ENCODE measurements at regions not wholly inside any gene's neighbourhood (a gene's known extent, or its start where the extent isn't known, plus 50 kb on each side); places are given as distances from the start of the nearest gene placed in this dataset.

DNA sequence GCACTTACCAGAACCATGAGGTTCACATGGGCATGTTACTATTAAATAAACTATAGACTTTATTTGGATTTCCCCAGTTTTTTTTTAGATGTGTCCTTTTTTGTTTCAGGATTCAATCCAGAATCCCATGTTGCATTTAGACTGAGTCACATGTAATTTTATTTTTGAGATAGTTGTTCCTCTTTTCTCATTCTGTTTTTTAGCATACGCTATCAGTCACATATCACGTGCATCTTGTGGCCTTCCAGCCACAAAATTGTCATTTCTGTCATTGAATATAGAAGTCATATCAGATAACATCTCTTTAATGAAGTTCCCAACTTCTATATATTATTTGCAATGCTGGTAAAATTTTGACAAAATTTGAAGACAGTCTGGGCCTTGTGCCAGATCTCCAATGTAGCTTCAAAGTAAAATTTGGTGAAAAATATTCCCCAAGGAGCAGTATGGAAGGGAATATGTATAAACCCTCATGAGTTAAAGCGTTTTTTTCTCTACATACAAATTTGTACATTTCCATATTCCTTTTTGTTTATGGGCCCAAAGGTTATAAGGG, 132.3 kb upstream of the MKI67 start:
- H3K9ac ChIP-seq (ENCODE audit: insufficient read depth in 1 of 2, low read length in 2 of 2), result no peak overlapping the region
- H3K9me3 ChIP-seq (ENCODE audit: control insufficient read depth in 4 of 4, insufficient read depth in 3 of 4, low read length in 3 of 4), result peaks cover 0 to 12% (median 0%) of the 10 kb centered on the region in 4 donors
- no peak overlapping the region for H3K4me3 ChIP-seq
- ATAC-seq (ENCODE audit: insufficient read depth, low FRiP score) (no peak), DNase-seq (peak in 2 of 3 donors; percentile 31 to 63)
- H3K27ac ChIP-seq (ENCODE audit: low read depth in 1 of 2, low read length in 1 of 2), result no peak overlapping the region
- TF ChIP-seq, protein P1, sequence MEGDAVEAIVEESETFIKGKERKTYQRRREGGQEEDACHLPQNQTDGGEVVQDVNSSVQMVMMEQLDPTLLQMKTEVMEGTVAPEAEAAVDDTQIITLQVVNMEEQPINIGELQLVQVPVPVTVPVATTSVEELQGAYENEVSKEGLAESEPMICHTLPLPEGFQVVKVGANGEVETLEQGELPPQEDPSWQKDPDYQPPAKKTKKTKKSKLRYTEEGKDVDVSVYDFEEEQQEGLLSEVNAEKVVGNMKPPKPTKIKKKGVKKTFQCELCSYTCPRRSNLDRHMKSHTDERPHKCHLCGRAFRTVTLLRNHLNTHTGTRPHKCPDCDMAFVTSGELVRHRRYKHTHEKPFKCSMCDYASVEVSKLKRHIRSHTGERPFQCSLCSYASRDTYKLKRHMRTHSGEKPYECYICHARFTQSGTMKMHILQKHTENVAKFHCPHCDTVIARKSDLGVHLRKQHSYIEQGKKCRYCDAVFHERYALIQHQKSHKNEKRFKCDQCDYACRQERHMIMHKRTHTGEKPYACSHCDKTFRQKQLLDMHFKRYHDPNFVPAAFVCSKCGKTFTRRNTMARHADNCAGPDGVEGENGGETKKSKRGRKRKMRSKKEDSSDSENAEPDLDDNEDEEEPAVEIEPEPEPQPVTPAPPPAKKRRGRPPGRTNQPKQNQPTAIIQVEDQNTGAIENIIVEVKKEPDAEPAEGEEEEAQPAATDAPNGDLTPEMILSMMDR (IDR thresholded peaks at IDR 0.05; ENCODE audit: control extremely low read depth, extremely low read depth), result no peak
- peaks cover 0 to 5% (median 5%) of the 10 kb centered on the region in 3 donors for H3K27me3 ChIP-seq (ENCODE audit: control insufficient read depth in 3 of 3, insufficient read depth in 3 of 3, low read length in 2 of 3)
- 41 to 66% methylated on average over 3 of the region's 3 CpGs for WGBS, 2 donors
- H3K36me3 ChIP-seq (ENCODE audit: control insufficient read depth in 4 of 4, insufficient read depth in 4 of 4, low read length in 4 of 4), result no peaks in the 10 kb centered on the region
- H3K4me1 ChIP-seq (ENCODE audit: control insufficient read depth in 5 of 5, insufficient read depth in 5 of 5, low read length in 5 of 5), result no peaks in the 10 kb centered on the region

DNA sequence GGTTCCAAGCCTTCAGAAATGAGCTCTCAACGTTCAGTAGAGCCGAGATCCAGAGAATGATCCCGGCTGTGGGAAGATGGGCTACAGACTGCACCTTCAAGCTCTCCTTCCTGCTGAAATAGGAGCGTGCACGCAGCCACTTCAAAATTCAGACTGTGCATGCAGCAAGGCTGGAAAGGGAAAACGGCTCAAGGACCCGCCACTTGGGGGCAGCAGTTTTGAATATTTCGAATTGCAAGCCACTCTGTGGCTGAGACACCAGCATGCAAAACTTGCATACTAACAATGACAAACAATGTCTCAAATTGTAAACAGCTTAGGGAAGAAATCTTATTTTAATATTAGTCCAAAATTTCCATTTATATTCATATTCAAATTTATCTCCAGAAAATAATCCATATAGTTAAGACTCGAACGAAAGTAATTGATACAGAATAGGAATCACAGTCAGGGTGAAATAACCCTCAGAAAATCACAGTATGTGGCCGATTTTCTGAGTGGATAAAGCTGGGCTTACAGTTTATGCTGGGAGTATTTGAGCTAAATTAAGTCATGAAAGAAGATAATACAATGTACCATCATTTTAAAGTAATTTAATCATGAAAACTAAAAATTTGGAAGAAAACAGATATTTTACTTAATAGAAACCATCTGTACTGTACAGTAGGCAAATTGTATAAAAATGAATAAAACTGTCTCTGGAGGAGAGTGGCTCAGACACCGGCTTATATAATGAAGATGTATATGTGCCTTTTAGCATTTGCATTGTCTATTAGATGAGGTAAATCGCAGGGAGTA, 137.9 kb upstream of the MKI67 start:
- peaks cover 0 to 38% (median 27%) of the 10 kb centered on the region in 3 donors for H3K27me3 ChIP-seq (ENCODE audit: control insufficient read depth in 3 of 3, insufficient read depth in 3 of 3, low read length in 2 of 3)
- DNase-seq (peak; percentile 69 to 80 (median 74)), ATAC-seq (ENCODE audit: insufficient read depth, low FRiP score) (no peak)
- TF ChIP-seq, protein P1 (IDR thresholded peaks at IDR 0.05; ENCODE audit: control extremely low read depth, extremely low read depth), result peak; percentile 20
- no peaks in the 10 kb centered on the region for H3K4me1 ChIP-seq (ENCODE audit: control insufficient read depth in 5 of 5, insufficient read depth in 5 of 5, low read length in 5 of 5)
- no peak overlapping the region for H3K27ac ChIP-seq (ENCODE audit: low read depth in 1 of 2, low read length in 1 of 2)
- H3K36me3 ChIP-seq (ENCODE audit: control insufficient read depth in 4 of 4, insufficient read depth in 4 of 4, low read length in 4 of 4), result no peaks in the 10 kb centered on the region
- WGBS, 2 donors, result 33 to 36% methylated on average over 13 of the region's 13 CpGs
- H3K9me3 ChIP-seq (ENCODE audit: control insufficient read depth in 4 of 4, insufficient read depth in 3 of 4, low read length in 3 of 4), result peaks cover 0 to 12% (median 0%) of the 10 kb centered on the region in 4 donors
- no peak overlapping the region for H3K4me3 ChIP-seq
- H3K9ac ChIP-seq (ENCODE audit: insufficient read depth in 1 of 2, low read length in 2 of 2), result no peak overlapping the region

DNA sequence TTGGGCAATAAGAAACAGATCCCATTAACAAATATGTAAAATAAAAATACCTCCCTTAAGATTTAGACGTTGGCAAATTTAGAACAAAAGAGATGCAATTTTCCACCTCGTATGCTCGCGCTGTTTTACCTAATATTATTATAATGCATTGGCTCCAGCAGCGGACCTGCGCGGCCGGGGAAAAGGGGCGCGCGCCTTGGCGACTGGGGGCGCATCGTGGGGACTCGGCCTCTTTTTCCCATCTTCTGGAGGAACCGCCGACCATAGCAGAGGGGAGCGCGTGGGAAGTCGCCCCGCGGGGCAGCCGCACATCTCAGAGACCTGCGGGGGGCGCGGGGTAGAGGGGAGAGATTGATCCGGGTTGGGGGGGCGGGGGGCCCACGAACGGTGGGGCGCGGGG, 139.4 kb upstream of the MKI67 start:
- DNase-seq (no peak), ATAC-seq (ENCODE audit: insufficient read depth, low FRiP score) (no peak)
- TF ChIP-seq, protein P1 (IDR thresholded peaks at IDR 0.05; ENCODE audit: control extremely low read depth, extremely low read depth), result no peak
- H3K9me3 ChIP-seq (ENCODE audit: control insufficient read depth in 4 of 4, insufficient read depth in 3 of 4, low read length in 3 of 4), result peaks cover 0 to 2% (median 0%) of the 10 kb centered on the region in 4 donors
- WGBS, 2 donors, result 10 to 19% methylated on average over 32 of the region's 32 CpGs
- H3K9ac ChIP-seq (ENCODE audit: insufficient read depth in 1 of 2, low read length in 2 of 2), result no peak overlapping the region
- no peaks in the 10 kb centered on the region for H3K4me1 ChIP-seq (ENCODE audit: control insufficient read depth in 5 of 5, insufficient read depth in 5 of 5, low read length in 5 of 5)
- H3K27me3 ChIP-seq (ENCODE audit: control insufficient read depth in 3 of 3, insufficient read depth in 3 of 3, low read length in 2 of 3), result peaks cover 0 to 38% (median 27%) of the 10 kb centered on the region in 3 donors
- H3K36me3 ChIP-seq (ENCODE audit: control insufficient read depth in 4 of 4, insufficient read depth in 4 of 4, low read length in 4 of 4), result no peaks in the 10 kb centered on the region
- H3K4me3 ChIP-seq, result no peak overlapping the region
- no peak overlapping the region for H3K27ac ChIP-seq (ENCODE audit: low read depth in 1 of 2, low read length in 1 of 2)

Measured in lung (tissue), 11 donors.